Neural crest cell (in vitro differentiated cells): ENCODE measurements at regions not wholly inside any gene's neighbourhood (a gene's known extent, or its start where the extent isn't known, plus 50 kb on each side); places are given as distances from the start of the nearest gene placed in this dataset.
"Not testable (repeated sequence)": the region's sequence is repeated elsewhere in the genome, so short reads cannot be mapped to it uniquely, and the experiment has no call there.

Source experiments
- DNase-seq: peaks from one replicate; pipeline ENCODE4 v3.0.0; 2021; ENCODE audit warnings: low read depth, mixed read lengths, low spot score
- H3K27ac Mint-ChIP-seq: one replicate; pipeline ENCODE4 v1.8.0; 2021; ENCODE audit warnings: mild to moderate bottlenecking, mixed read lengths; ENCODE audit not compliant: unreplicated experiment
- H3K27me3 Mint-ChIP-seq: 2 replicates; pipeline ENCODE4 v1.8.0; 2021; ENCODE audit warnings: low read depth, mild to moderate bottlenecking, mixed read lengths
- H3K36me3 Mint-ChIP-seq: 2 replicates; pipeline ENCODE4 v1.8.0; 2021; ENCODE audit warnings: low read depth, mild to moderate bottlenecking, mixed read lengths
- H3K4me1 Mint-ChIP-seq: 2 replicates; pipeline ENCODE4 v1.8.0; 2021; ENCODE audit warnings: mixed read lengths
- H3K4me3 Mint-ChIP-seq: one replicate; pipeline ENCODE4 v1.8.0; 2021; ENCODE audit warnings: mild to moderate bottlenecking, mixed read lengths
- H3K9me3 Mint-ChIP-seq: 2 replicates; pipeline ENCODE4 v1.8.0; 2021; ENCODE audit warnings: mixed read lengths
- TF ChIP-seq, protein P1 (sequence below): fragments of 200-600 bp; sonication (generic); conservative IDR thresholded peaks from 2 replicates; pipeline ENCODE4 v1.5.0; 2021; ENCODE audit warnings: antibody characterized with exemption, mild to moderate bottlenecking

DNA sequence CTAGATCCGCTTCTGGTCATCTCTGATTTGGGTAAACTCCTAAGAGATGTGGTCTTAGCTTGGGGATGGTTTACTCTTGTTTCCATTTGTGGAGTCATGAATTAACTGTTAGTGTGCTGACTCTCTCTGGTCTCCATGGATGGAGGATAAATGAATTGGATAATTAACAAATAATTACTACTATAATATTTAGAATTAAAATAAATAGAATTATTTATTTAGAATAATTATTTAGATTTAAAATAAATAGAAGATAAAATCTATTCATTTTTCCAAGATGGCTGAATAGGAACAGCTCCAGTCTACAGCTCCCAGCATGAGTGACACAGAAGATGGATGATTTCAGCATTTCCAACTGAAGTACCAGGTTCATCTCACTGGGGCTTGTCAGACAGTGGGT, 1587.4 kb upstream of the AGA start:
- Mint-ChIP-seq H3K9me3 (peaks cover 12% of the 10 kb centered on the region), H3K4me3 (no peak overlapping the region), H3K4me1 (no peaks in the 10 kb centered on the region), H3K36me3 (no peaks in the 10 kb centered on the region), H3K27me3 (no peaks in the 10 kb centered on the region), H3K27ac (no peak overlapping the region)
- DNase-seq = no peak
- TF ChIP-seq, protein P1, sequence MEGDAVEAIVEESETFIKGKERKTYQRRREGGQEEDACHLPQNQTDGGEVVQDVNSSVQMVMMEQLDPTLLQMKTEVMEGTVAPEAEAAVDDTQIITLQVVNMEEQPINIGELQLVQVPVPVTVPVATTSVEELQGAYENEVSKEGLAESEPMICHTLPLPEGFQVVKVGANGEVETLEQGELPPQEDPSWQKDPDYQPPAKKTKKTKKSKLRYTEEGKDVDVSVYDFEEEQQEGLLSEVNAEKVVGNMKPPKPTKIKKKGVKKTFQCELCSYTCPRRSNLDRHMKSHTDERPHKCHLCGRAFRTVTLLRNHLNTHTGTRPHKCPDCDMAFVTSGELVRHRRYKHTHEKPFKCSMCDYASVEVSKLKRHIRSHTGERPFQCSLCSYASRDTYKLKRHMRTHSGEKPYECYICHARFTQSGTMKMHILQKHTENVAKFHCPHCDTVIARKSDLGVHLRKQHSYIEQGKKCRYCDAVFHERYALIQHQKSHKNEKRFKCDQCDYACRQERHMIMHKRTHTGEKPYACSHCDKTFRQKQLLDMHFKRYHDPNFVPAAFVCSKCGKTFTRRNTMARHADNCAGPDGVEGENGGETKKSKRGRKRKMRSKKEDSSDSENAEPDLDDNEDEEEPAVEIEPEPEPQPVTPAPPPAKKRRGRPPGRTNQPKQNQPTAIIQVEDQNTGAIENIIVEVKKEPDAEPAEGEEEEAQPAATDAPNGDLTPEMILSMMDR = no peak

DNA sequence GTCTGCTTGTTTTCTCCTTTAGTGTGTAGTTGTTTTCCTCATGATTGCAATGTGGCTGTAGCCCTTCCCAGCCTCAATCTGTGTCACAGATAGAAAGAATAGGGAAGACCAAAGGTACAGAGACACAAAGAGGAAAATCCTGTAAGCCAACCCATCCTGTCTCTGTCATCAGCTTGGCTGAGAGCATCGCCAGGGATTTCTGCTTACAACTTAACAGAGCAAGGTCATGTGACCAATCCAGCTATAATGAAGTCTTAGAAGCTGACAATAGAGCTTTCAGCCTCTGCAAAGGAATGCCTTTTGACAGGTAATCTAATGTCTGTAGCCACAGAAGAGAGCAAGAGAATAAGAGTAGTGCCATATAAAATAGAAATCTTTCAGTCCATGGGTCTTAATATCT, 1598.0 kb upstream of the AGA start:
- no peak overlapping the region for H3K4me3 Mint-ChIP-seq

DNA sequence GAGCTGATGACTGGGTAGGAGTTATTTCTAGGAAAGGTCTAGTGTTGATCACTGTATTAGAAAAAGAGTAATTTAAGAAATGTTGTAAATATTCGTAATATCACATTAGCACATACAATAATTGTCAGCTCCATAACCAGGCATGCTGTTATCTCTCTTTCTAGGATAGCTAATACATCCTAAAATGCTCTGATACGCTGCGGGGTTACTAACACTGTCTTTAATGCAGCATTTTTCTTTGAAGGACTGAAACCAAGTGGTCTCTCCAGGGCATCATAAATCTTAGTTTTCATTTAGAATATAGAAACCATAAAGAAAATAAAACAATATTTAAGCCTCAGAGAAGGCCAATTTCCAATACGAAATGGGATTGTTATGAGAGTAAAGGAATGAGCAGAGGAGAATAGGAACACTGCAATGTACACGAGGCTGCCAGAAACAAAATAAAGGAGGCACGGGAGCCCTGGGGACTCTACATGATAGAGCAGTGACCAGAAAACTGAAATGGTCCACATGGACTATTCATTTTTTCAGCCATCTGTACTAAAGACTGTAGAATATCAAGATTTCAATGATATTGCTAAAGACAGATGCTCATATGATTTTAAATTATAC, 1606.7 kb upstream of the AGA start:
- no peaks in the 10 kb centered on the region for H3K4me1 Mint-ChIP-seq
- no peak for DNase-seq
- peaks cover 3% of the 10 kb centered on the region for H3K9me3 Mint-ChIP-seq
- no peaks in the 10 kb centered on the region for H3K36me3 Mint-ChIP-seq
- no peak overlapping the region for H3K27ac Mint-ChIP-seq
- H3K27me3 Mint-ChIP-seq = no peaks in the 10 kb centered on the region
- no peak overlapping the region for H3K4me3 Mint-ChIP-seq
- TF ChIP-seq, protein P1 = no peak

More for the DNA sequence above, 1598.0 kb upstream of the AGA start:
- Mint-ChIP-seq H3K27ac (no peak overlapping the region), H3K36me3 (no peaks in the 10 kb centered on the region), H3K9me3 (no peaks in the 10 kb centered on the region), H3K4me1 (no peaks in the 10 kb centered on the region), H3K27me3 (no peaks in the 10 kb centered on the region)
- no peak for DNase-seq
- TF ChIP-seq, protein P1 = no peak

DNA sequence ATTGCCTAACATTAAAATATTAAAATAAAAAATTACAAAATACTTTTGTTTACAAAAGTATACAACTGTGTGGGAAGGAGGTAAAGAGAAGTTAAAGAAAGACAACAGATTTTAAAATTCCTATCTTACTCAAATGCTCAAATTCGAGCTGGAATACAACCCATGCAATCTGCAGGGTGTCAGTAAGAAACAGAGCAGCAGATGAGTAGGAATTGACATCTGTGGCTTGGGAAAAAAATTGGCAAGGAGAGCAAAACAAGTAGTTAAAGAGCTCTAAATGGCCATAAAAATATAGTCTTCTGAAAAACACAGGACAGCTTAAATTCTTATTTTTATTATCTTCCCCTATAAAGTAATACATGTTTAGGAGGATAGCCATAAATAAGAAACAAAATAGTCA, 1609.0 kb upstream of the AGA start:
- DNase-seq = no peak
- no peaks in the 10 kb centered on the region for H3K36me3 Mint-ChIP-seq
- TF ChIP-seq, protein P1 = no peak
- no peaks in the 10 kb centered on the region for H3K4me1 Mint-ChIP-seq
- H3K4me3 Mint-ChIP-seq = no peak overlapping the region
- H3K27me3 Mint-ChIP-seq = no peaks in the 10 kb centered on the region
- no peak overlapping the region for H3K27ac Mint-ChIP-seq
- peaks cover 3% of the 10 kb centered on the region for H3K9me3 Mint-ChIP-seq

GRCh38 chr4:179059396-179059795, 1617.2 kb upstream of the AGA start:
- no peak overlapping the region for H3K4me3 Mint-ChIP-seq
- H3K27me3 Mint-ChIP-seq = no peaks in the 10 kb centered on the region
- no peaks in the 10 kb centered on the region for H3K4me1 Mint-ChIP-seq
- no peaks in the 10 kb centered on the region for H3K36me3 Mint-ChIP-seq
- H3K27ac Mint-ChIP-seq = no peak overlapping the region
- no peak for DNase-seq
- TF ChIP-seq, protein P1 = no peak
- H3K9me3 Mint-ChIP-seq = no peaks in the 10 kb centered on the region

DNA sequence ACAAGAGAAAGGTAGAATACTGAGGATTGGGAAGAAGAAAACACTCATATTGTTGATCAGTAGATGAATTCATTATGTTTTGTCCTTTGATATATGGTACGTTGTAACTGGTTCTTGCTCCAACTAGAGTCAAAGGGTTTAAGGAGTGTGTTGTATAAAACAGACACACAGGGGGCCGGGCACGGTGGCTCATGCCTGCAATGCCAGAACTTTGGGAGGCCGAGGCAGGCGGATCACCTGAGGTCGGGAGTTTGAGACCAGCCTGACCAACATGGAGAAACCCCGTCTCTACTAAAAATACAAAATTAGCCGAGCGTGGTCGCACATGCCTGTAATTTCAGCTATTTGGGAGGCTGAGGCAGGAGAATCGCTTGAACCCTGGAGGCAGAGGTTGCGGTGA, 1624.0 kb upstream of the AGA start:
- H3K36me3 Mint-ChIP-seq, DNase-seq, H3K4me1 Mint-ChIP-seq, H3K27ac Mint-ChIP-seq, H3K27me3 Mint-ChIP-seq, H3K9me3 Mint-ChIP-seq, H3K4me3 Mint-ChIP-seq: not testable (repeated sequence)
